ENCODE measurements at regions not wholly inside any gene's neighbourhood (a gene's known extent, or its start where the extent isn't known, plus 50 kb on each side); places are given as distances from the start of the nearest gene placed in this dataset.

- DNase-seq (ENCODE audit: low read depth in 2 of 2, low spot score in 1 of 2): no peak
Measured at GRCh38 chr6:144574796-144575195, 289.7 kb downstream of the UTRN start.

GRCh38 chr6:144575327-144575726, 290.2 kb downstream of the UTRN start:
- no peak for DNase-seq (ENCODE audit: low read depth in 2 of 2, low spot score in 1 of 2)

GRCh38 chr6:144576871-144577270, 291.7 kb downstream of the UTRN start:
- no peak for DNase-seq (ENCODE audit: low read depth in 2 of 2, low spot score in 1 of 2)

- no peak for DNase-seq (ENCODE audit: low read depth in 2 of 2, low spot score in 1 of 2)
Measured at GRCh38 chr6:144578385-144579350, 293.5 kb downstream of the UTRN start.

- no peak for DNase-seq (ENCODE audit: low read depth in 2 of 2, low spot score in 1 of 2)
Measured at GRCh38 chr6:144580039-144580438, 294.9 kb downstream of the UTRN start.

- DNase-seq (ENCODE audit: low read depth in 2 of 2, low spot score in 1 of 2): no peak
Measured at GRCh38 chr6:144580771-144581170, 295.6 kb downstream of the UTRN start.

- no peak for DNase-seq (ENCODE audit: low read depth in 2 of 2, low spot score in 1 of 2)
Measured at GRCh38 chr6:144581812-144582537, 296.8 kb downstream of the UTRN start.

- peak in 1 of 2 donors; percentile 5 for DNase-seq (ENCODE audit: low read depth in 2 of 2, low spot score in 1 of 2)
Measured at GRCh38 chr6:144582939-144583613, 297.9 kb downstream of the UTRN start.

- DNase-seq (ENCODE audit: low read depth in 2 of 2, low spot score in 1 of 2): no peak
Measured at GRCh38 chr6:144583614-144583954, 298.4 kb downstream of the UTRN start.

- DNase-seq (ENCODE audit: low read depth in 2 of 2, low spot score in 1 of 2): no peak
Measured at GRCh38 chr6:144585217-144585814, 300.2 kb downstream of the UTRN start.

- no peak for DNase-seq (ENCODE audit: low read depth in 2 of 2, low spot score in 1 of 2)
Measured at GRCh38 chr6:144586986-144587385, 301.9 kb downstream of the UTRN start.

GRCh38 chr6:144588697-144589325, 303.7 kb downstream of the UTRN start:
- DNase-seq (ENCODE audit: low read depth in 2 of 2, low spot score in 1 of 2): no peak

- no peak for DNase-seq (ENCODE audit: low read depth in 2 of 2, low spot score in 1 of 2)
Measured at GRCh38 chr6:144590532-144590931, 305.4 kb downstream of the UTRN start.

GRCh38 chr6:144593392-144593791, 308.3 kb downstream of the UTRN start:
- DNase-seq (ENCODE audit: low read depth in 2 of 2, low spot score in 1 of 2): no peak

GRCh38 chr6:144594585-144594984, 309.4 kb downstream of the UTRN start:
- no peak for DNase-seq (ENCODE audit: low read depth in 2 of 2, low spot score in 1 of 2)

GRCh38 chr6:144595266-144595665, 310.1 kb downstream of the UTRN start:
- DNase-seq (ENCODE audit: low read depth in 2 of 2, low spot score in 1 of 2): no peak

GRCh38 chr6:144597511-144597910, 312.4 kb downstream of the UTRN start:
- DNase-seq (ENCODE audit: low read depth in 2 of 2, low spot score in 1 of 2): no peak

GRCh38 chr6:144599615-144600014, 314.5 kb downstream of the UTRN start:
- no peak for DNase-seq (ENCODE audit: low read depth in 2 of 2, low spot score in 1 of 2)

GRCh38 chr6:144601221-144601620, 316.1 kb downstream of the UTRN start:
- DNase-seq (ENCODE audit: low read depth in 2 of 2, low spot score in 1 of 2): no peak

- no peak for DNase-seq (ENCODE audit: low read depth in 2 of 2, low spot score in 1 of 2)
Measured at GRCh38 chr6:144602523-144603180, 317.5 kb downstream of the UTRN start.
